ENCODE measurements at regions not wholly inside any gene's neighbourhood (a gene's known extent, or its start where the extent isn't known, plus 50 kb on each side); places are given as distances from the start of the nearest gene placed in this dataset.

DNA sequence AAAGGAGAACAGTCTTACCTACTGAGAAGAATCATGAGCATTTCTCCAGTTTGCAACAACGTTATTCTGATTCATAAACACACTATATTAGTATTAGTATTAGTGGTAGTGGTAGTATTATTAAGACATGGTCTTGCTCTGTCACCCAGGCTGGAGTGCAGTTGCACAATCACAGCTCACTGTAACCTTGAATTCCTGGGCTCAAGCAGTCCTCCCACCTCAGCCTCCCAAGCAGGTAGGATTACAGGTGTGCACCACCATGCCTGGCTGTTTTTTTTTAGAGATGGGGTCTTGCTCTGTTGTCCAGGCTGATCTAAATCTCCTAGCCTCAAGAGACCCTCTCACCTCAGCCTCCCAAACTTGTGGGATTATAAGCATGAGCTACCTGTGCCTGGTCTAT lies 363.5 kb downstream of the SAMD5 start:
- Histone ChIP-seq H2BK5ac (ENCODE audit: low read depth, low read length) (no peak overlapping the region), H3K56ac (replicated peaks; ENCODE audit: insufficient read length, low read depth, low read length) (no peak overlapping the region), H3K9ac (replicated peaks in 1 of 4; ENCODE audit: extremely low read depth in 1 of 4, low read depth in 3 of 4, low read length in 3 of 4) (no peak overlapping the region), H3K36me3 (ENCODE audit: control insufficient read depth in 2 of 4, insufficient read depth in 4 of 4, low read length in 3 of 4) (no peaks in the 10 kb centered on the region), H3K9me3 (ENCODE audit: insufficient read depth in 2 of 2, low read depth in 1 of 2, low read length in 1 of 2) (no peaks in the 10 kb centered on the region), H2BK20ac (ENCODE audit: low read length) (no peak overlapping the region), H3K23ac (ENCODE audit: insufficient read length) (no peak overlapping the region), H3K14ac (ENCODE audit: insufficient read length) (no peak overlapping the region), H3K79me2 (ENCODE audit: control insufficient read depth in 1 of 2, insufficient read depth in 2 of 2, low read length in 2 of 2) (no peaks in the 10 kb centered on the region), H3K4me1 (replicated peaks in 1 of 4; ENCODE audit: control insufficient read depth in 3 of 4, insufficient read depth in 4 of 4, low read length in 3 of 4) (no peaks in the 10 kb centered on the region; a peak in 1 of 7 replicates), H2AK5ac (ENCODE audit: low read depth, low read length) (no peak overlapping the region), H3K4me3 (ENCODE audit: extremely low read depth in 1 of 4, insufficient read depth in 2 of 4, low read depth in 3 of 4, low read length in 4 of 4) (no peak overlapping the region), H3K4me2 (ENCODE audit: insufficient read depth in 1 of 2, low read depth in 2 of 2, low read length in 2 of 2) (no peak overlapping the region), H3K18ac (ENCODE audit: extremely low read depth, low read length) (no peak overlapping the region), H2BK12ac (ENCODE audit: low read depth, low read length) (no peak overlapping the region), H3K23me2 (ENCODE audit: low read depth, low read length) (no peaks in the 10 kb centered on the region), H2BK120ac (replicated peaks; ENCODE audit: low read depth, low read length) (no peak overlapping the region), H2AFZ (ENCODE audit: low read length) (no peak overlapping the region), H3K4ac (replicated peaks; ENCODE audit: insufficient read length, low read depth, low read length) (no peak overlapping the region), H4K91ac (replicated peaks; ENCODE audit: insufficient read length, low read length) (no peak overlapping the region), H3K27me3 (replicated peaks in 1 of 4; ENCODE audit: control insufficient read depth in 3 of 4, extremely low read depth in 1 of 4, insufficient read depth in 3 of 4, low read length in 3 of 4) (no peaks in the 10 kb centered on the region), H4K8ac (ENCODE audit: extremely low read depth, insufficient read depth, low read length) (no peak overlapping the region), H3K27ac (ENCODE audit: low read depth, low read length) (no peak overlapping the region), H4K20me1 (replicated peaks in 1 of 2; ENCODE audit: control insufficient read depth in 1 of 2, insufficient read depth in 2 of 2, low read length in 2 of 2) (no peaks in the 10 kb centered on the region), H3K79me1 (ENCODE audit: low read depth, low read length) (no peaks in the 10 kb centered on the region), H4K5ac (ENCODE audit: insufficient read length, low read depth, low read length) (no peak overlapping the region), H2BK15ac (ENCODE audit: low read length) (no peak overlapping the region)
- POLR2A ChIA-PET (ENCODE audit: partially characterized antibody): no interaction called here
- CTCF ChIA-PET (ENCODE audit: partially characterized antibody): interaction anchor here (1.1 kb wide), 1 partner anchor 97 kb away, joined by 3 read pairs; no protein-coding TSS in a partner anchor
- no peak for DNase-seq (ENCODE audit: low read depth in 1 of 2, low spot score in 2 of 2)
- 95% methylated on average over 1 of the region's 1 CpG; no CpG with 5 or more reads in 1 of the 2 experiments for WGBS, 2 experiments (ENCODE audit: extremely low coverage in 1 of 2, insufficient coverage in 1 of 2, insufficient read length in 1 of 2, insufficient replicate concordance in 2 of 2, low coverage in 1 of 2, low lambda C conversion rate in 2 of 2, missing lambda C conversion rate in 1 of 2)
- no peak for FAIRE-seq
- TF ChIP-seq RNF2 (IDR thresholded peaks at IDR 0.05; ENCODE audit: borderline replicate concordance, low read depth, low read length, missing control alignments, poor library complexity, severe bottlenecking) (no peak), BCL11A (IDR thresholded peaks at IDR 0.05; ENCODE audit: low read depth in 2 of 2, low read length in 2 of 2) (no peak), FOSL1 (IDR thresholded peaks at IDR 0.05; ENCODE audit: insufficient read depth, low read depth, low read length) (no peak), CTBP2 (IDR thresholded peaks at IDR 0.05; ENCODE audit: borderline replicate concordance, insufficient read depth, insufficient read length, low read length) (no peak), BACH1 (IDR thresholded peaks at IDR 0.05; ENCODE audit: low read length) (no peak), EP300 (IDR thresholded peaks at IDR 0.05; ENCODE audit: borderline replicate concordance in 1 of 2, low read depth in 2 of 2, low read length in 2 of 2) (no peak), JUN (IDR thresholded peaks at IDR 0.05; ENCODE audit: low read depth, low read length) (no peak), BRCA1 (IDR thresholded peaks at IDR 0.05; ENCODE audit: low read depth, low read length) (no peak), TCF12 (IDR thresholded peaks at IDR 0.05; ENCODE audit: low read depth, low read length) (no peak)
- TF ChIP-seq, protein P1, sequence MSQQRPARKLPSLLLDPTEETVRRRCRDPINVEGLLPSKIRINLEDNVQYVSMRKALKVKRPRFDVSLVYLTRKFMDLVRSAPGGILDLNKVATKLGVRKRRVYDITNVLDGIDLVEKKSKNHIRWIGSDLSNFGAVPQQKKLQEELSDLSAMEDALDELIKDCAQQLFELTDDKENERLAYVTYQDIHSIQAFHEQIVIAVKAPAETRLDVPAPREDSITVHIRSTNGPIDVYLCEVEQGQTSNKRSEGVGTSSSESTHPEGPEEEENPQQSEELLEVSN (IDR thresholded peaks at IDR 0.05): no peak
- TF ChIP-seq, protein P2, sequence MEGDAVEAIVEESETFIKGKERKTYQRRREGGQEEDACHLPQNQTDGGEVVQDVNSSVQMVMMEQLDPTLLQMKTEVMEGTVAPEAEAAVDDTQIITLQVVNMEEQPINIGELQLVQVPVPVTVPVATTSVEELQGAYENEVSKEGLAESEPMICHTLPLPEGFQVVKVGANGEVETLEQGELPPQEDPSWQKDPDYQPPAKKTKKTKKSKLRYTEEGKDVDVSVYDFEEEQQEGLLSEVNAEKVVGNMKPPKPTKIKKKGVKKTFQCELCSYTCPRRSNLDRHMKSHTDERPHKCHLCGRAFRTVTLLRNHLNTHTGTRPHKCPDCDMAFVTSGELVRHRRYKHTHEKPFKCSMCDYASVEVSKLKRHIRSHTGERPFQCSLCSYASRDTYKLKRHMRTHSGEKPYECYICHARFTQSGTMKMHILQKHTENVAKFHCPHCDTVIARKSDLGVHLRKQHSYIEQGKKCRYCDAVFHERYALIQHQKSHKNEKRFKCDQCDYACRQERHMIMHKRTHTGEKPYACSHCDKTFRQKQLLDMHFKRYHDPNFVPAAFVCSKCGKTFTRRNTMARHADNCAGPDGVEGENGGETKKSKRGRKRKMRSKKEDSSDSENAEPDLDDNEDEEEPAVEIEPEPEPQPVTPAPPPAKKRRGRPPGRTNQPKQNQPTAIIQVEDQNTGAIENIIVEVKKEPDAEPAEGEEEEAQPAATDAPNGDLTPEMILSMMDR (IDR thresholded peaks at IDR 0.05; ENCODE audit: control extremely low read depth in 1 of 3, insufficient read depth in 1 of 3, low read depth in 1 of 3, low read length in 3 of 3): no peak

All from H1 (cell line).